ENCODE measurements at regions not wholly inside any gene's neighbourhood (a gene's known extent, or its start where the extent isn't known, plus 50 kb on each side); places are given as distances from the start of the nearest gene placed in this dataset.

GRCh38 chr5:125290935-125291334, 544.5 kb upstream of the ZNF608 start:
- TF ChIP-seq CEBPB (IDR thresholded peaks at IDR 0.05; ENCODE audit: borderline replicate concordance in 1 of 2, low read depth in 2 of 2, low read length in 2 of 2) (no peak), CHD2 (IDR thresholded peaks at IDR 0.05; ENCODE audit: borderline replicate concordance, low read depth, low read length) (no peak), CTCF (IDR thresholded peaks at IDR 0.05 in 2 of 3, conservative IDR thresholded peaks at IDR 0.05 in 1 of 3; ENCODE audit: control insufficient read depth in 2 of 3, extremely low read depth in 1 of 3, insufficient read depth in 1 of 3, low read depth in 3 of 3, low read length in 3 of 3) (no peak), GABPA (IDR thresholded peaks at IDR 0.05; ENCODE audit: low read depth) (no peak), RAD51 (IDR thresholded peaks at IDR 0.05) (no peak), ZZZ3 (IDR thresholded peaks at IDR 0.05; ENCODE audit: control insufficient read depth, insufficient read length, low read depth) (no peak), YY1 (IDR thresholded peaks at IDR 0.05; ENCODE audit: low read depth, low read length) (no peak), RAD21 (IDR thresholded peaks at IDR 0.05; ENCODE audit: insufficient read depth, low read depth, low read length) (no peak), SRF (IDR thresholded peaks at IDR 0.05; ENCODE audit: low read depth in 2 of 2, low read length in 2 of 2) (no peak), EZH2 (IDR thresholded peaks at IDR 0.05; ENCODE audit: borderline replicate concordance, control insufficient read depth, low read depth, low read length) (no peak), PBX3 (IDR thresholded peaks at IDR 0.05; ENCODE audit: insufficient replicate concordance, low read depth, low read length) (no peak)

Data from GM12878 (cell line).